HepG2 (cell line): ENCODE measurements at regions not wholly inside any gene's neighbourhood (a gene's known extent, or its start where the extent isn't known, plus 50 kb on each side); places are given as distances from the start of the nearest gene placed in this dataset.
A peak's percentile ranks its signal among the peaks of the same experiment; 100 is the strongest.

Source experiments
- AFF4 ChIP-seq: sonication (generic); formaldehyde crosslinking; IDR thresholded peaks from 2 replicates; pipeline ENCODE4 v1.4.0; 2020; ENCODE audit warnings: missing genetic modification reagents
- ATM ChIP-seq: fragments of 450-650 bp; IDR thresholded peaks from 2 replicates; pipeline ENCODE4 v1.7.1; 2017; ENCODE audit warnings: mild to moderate bottlenecking, borderline replicate concordance
- GLI4 ChIP-seq: sonication (generic); formaldehyde crosslinking; IDR thresholded peaks from 2 replicates; pipeline ENCODE4 v1.5.1; 2020; ENCODE audit warnings: missing genetic modification reagents, mild to moderate bottlenecking, moderate library complexity, borderline replicate concordance
- HOXA7 ChIP-seq: sonication (generic); formaldehyde crosslinking; IDR thresholded peaks from 2 replicates; pipeline ENCODE4 v1.8.1; 2022; ENCODE audit warnings: mild to moderate bottlenecking, missing genetic modification reagents, moderate library complexity
- KAT7 ChIP-seq: IDR thresholded peaks from 2 replicates; pipeline ENCODE4 v1.6.1; 2018; ENCODE audit warnings: borderline replicate concordance, missing compliant biosample characterization
- REL ChIP-seq: sonication (generic); formaldehyde crosslinking; conservative IDR thresholded peaks from 2 replicates; pipeline ENCODE4 v1.8.0; 2022; ENCODE audit warnings: mild to moderate bottlenecking, missing genetic modification reagents, moderate library complexity
- TRIM24 ChIP-seq: sonication (generic); formaldehyde crosslinking; IDR thresholded peaks from 2 replicates; pipeline ENCODE4 v1.8.0; 2022; ENCODE audit warnings: mild to moderate bottlenecking, missing genetic modification reagents
- ZNF317 ChIP-seq: sonication (generic); formaldehyde crosslinking; IDR thresholded peaks from 2 replicates; pipeline ENCODE4 v1.5.0; 2020; ENCODE audit warnings: mild to moderate bottlenecking, missing genetic modification reagents
- ZNF609 ChIP-seq: sonication (generic); formaldehyde crosslinking; IDR thresholded peaks from 2 replicates; pipeline ENCODE4 v1.4.0; 2020; ENCODE audit warnings: mild to moderate bottlenecking, missing genetic modification reagents, borderline replicate concordance
- ZNF704 ChIP-seq: sonication (generic); formaldehyde crosslinking; IDR thresholded peaks from 2 replicates; pipeline ENCODE4 v1.8.1; 2023; ENCODE audit warnings: mild to moderate bottlenecking, inconsistent platforms, moderate library complexity, missing genetic modification reagents, borderline replicate concordance
- ZNF768 ChIP-seq: sonication (generic); formaldehyde crosslinking; IDR thresholded peaks from 2 replicates; pipeline ENCODE4 v1.4.0; 2020; ENCODE audit warnings: missing genetic modification reagents
- ZNF850 ChIP-seq: sonication (generic); formaldehyde crosslinking; conservative IDR thresholded peaks from 2 replicates; pipeline ENCODE4 v1.9.0; 2021; ENCODE audit warnings: mild to moderate bottlenecking, missing genetic modification reagents
- ZZZ3 ChIP-seq: sonication (generic); formaldehyde crosslinking; IDR thresholded peaks from 2 replicates; pipeline ENCODE4 v1.4.0; 2020; ENCODE audit warnings: missing genetic modification reagents, mild to moderate bottlenecking, borderline replicate concordance
- TF ChIP-seq, protein P1 (sequence below): IDR thresholded peaks from 2 replicates; pipeline ENCODE4 v1.6.1; 2016
- TF ChIP-seq, protein P2 (sequence below): IDR thresholded peaks from 2 replicates; pipeline ENCODE4 v1.6.1; 2016; ENCODE audit warnings: missing compliant biosample characterization, missing genetic modification reagents, borderline replicate concordance

GRCh38 chr3:13254028-13254951 lies 165.8 kb downstream of the NUP210 start (continued):
- TF ChIP-seq AFF4 (CRISPR knock-in tag) (no peak), HOXA7 (CRISPR knock-in tag) (no peak), ZNF609 (CRISPR knock-in tag) (peak; percentile 80; the same call in 1 of the 2 replicates), ZNF850 (CRISPR knock-in tag) (no peak), KAT7 (CRISPR knock-in tag) (no peak), ZZZ3 (CRISPR knock-in tag) (0 out of 2 replicates have a peak, but pooled peaks have one; percentile 12), ZNF704 (CRISPR knock-in tag) (no peak), ZNF317 (CRISPR knock-in tag) (no peak), ATM (no peak), REL (no peak), GLI4 (CRISPR knock-in tag) (no peak), TRIM24 (CRISPR knock-in tag) (no peak), ZNF768 (CRISPR knock-in tag) (no peak; the same call in 1 of the 2 replicates)
- TF ChIP-seq, protein P1, sequence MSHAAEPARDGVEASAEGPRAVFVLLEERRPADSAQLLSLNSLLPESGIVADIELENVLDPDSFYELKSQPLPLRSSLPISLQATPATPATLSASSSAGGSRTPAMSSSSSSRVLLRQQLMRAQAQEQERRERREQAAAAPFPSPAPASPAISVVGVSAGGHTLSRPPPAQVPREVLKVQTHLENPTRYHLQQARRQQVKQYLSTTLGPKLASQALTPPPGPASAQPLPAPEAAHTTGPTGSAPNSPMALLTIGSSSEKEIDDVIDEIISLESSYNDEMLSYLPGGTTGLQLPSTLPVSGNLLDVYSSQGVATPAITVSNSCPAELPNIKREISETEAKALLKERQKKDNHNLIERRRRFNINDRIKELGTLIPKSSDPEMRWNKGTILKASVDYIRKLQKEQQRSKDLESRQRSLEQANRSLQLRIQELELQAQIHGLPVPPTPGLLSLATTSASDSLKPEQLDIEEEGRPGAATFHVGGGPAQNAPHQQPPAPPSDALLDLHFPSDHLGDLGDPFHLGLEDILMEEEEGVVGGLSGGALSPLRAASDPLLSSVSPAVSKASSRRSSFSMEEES (CRISPR knock-in tag): 0 out of 2 replicates have a peak, but pooled peaks have one; percentile 40
- TF ChIP-seq, protein P2, sequence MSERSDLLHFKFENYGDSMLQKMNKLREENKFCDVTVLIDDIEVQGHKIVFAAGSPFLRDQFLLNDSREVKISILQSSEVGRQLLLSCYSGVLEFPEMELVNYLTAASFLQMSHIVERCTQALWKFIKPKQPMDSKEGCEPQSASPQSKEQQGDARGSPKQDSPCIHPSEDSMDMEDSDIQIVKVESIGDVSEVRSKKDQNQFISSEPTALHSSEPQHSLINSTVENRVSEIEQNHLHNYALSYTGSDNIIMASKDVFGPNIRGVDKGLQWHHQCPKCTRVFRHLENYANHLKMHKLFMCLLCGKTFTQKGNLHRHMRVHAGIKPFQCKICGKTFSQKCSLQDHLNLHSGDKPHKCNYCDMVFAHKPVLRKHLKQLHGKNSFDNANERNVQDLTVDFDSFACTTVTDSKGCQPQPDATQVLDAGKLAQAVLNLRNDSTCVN (CRISPR knock-in tag): no peak
